ENCODE measurements at regions not wholly inside any gene's neighbourhood (a gene's known extent, or its start where the extent isn't known, plus 50 kb on each side); places are given as distances from the start of the nearest gene placed in this dataset.

- Histone ChIP-seq H3K4me2 (ENCODE audit: control insufficient read depth, extremely low read depth, insufficient read depth, low read depth, low read length) (no peak overlapping the region), H3K9me3 (ENCODE audit: control insufficient read depth, low read depth, low read length) (no peaks in the 10 kb centered on the region), H3K4me1 (ENCODE audit: control insufficient read depth, extremely low read depth, insufficient read depth, low read length) (no peaks in the 10 kb centered on the region), H2AFZ (ENCODE audit: control insufficient read depth, low read length) (no peak overlapping the region), H3K36me3 (ENCODE audit: control insufficient read depth in 2 of 2, extremely low read depth in 1 of 2, insufficient read depth in 2 of 2, low read length in 2 of 2) (no peaks in the 10 kb centered on the region), H3K79me2 (ENCODE audit: control insufficient read depth, insufficient read depth, low read length) (no peaks in the 10 kb centered on the region), H3K9ac (ENCODE audit: control insufficient read depth, extremely low read depth, insufficient read depth, low read length) (no peak overlapping the region), H3K27me3 (ENCODE audit: control insufficient read depth, extremely low read depth, insufficient read depth, low read length) (no peaks in the 10 kb centered on the region), H3K4me3 (ENCODE audit: control insufficient read depth in 2 of 3, extremely low read depth in 1 of 3, insufficient read depth in 2 of 3, low read depth in 1 of 3, low read length in 3 of 3) (no peak overlapping the region), H3K9me1 (ENCODE audit: control insufficient read depth, extremely low read depth, insufficient read depth, low read length) (no peaks in the 10 kb centered on the region), H3K27ac (ENCODE audit: control insufficient read depth, insufficient read depth, low read length) (no peak overlapping the region), H4K20me1 (ENCODE audit: control insufficient read depth, extremely low read depth, insufficient read depth, low read length) (no peaks in the 10 kb centered on the region)
- dilution Hi-C loops (cut with MboI; ENCODE audit: extremely low pct_ligation_motif_present, low sequenced_read_pairs): no loop called here
- no peak for TF ChIP-seq CTCF (optimal IDR thresholded peaks at IDR 0.05 in 1 of 3, IDR thresholded peaks at IDR 0.05 in 1 of 3, conservative IDR thresholded peaks at IDR 0.05 in 1 of 3; ENCODE audit: extremely low read depth in 1 of 3, insufficient read depth in 2 of 3, low read length in 3 of 3)
- TF ChIP-seq EZH2 (IDR thresholded peaks at IDR 0.05; ENCODE audit: low read length): no peak
- DNase-seq (ENCODE audit: low read depth, low spot score) (no peak), FAIRE-seq (no peak)
These were observed 173.1 kb upstream of the EPHA7 start for GRCh38 chr6:93592417-93592816.

- dilution Hi-C loops (cut with MboI; ENCODE audit: extremely low pct_ligation_motif_present, low sequenced_read_pairs): no loop called here
- TF ChIP-seq EZH2 (IDR thresholded peaks at IDR 0.05; ENCODE audit: low read length): no peak
- TF ChIP-seq CTCF (optimal IDR thresholded peaks at IDR 0.05 in 1 of 3, IDR thresholded peaks at IDR 0.05 in 1 of 3, conservative IDR thresholded peaks at IDR 0.05 in 1 of 3; ENCODE audit: extremely low read depth in 1 of 3, insufficient read depth in 2 of 3, low read length in 3 of 3): no peak
- no peaks in the 10 kb centered on the region for H3K27me3 ChIP-seq (ENCODE audit: control insufficient read depth, extremely low read depth, insufficient read depth, low read length)
These were observed 166.9 kb upstream of the EPHA7 start for GRCh38 chr6:93586306-93586705.

More at GRCh38 chr6:93586306-93586705, 166.9 kb upstream of the EPHA7 start:
- no peak for DNase-seq (ENCODE audit: low read depth, low spot score)
- H4K20me1 ChIP-seq (ENCODE audit: control insufficient read depth, extremely low read depth, insufficient read depth, low read length): no peaks in the 10 kb centered on the region
- no peaks in the 10 kb centered on the region for H3K9me1 ChIP-seq (ENCODE audit: control insufficient read depth, extremely low read depth, insufficient read depth, low read length)
- no peak overlapping the region for H3K4me2 ChIP-seq (ENCODE audit: control insufficient read depth, extremely low read depth, insufficient read depth, low read depth, low read length)
- no peaks in the 10 kb centered on the region for H3K4me1 ChIP-seq (ENCODE audit: control insufficient read depth, extremely low read depth, insufficient read depth, low read length)
- no peak overlapping the region for H3K27ac ChIP-seq (ENCODE audit: control insufficient read depth, insufficient read depth, low read length)
- no peaks in the 10 kb centered on the region for H3K36me3 ChIP-seq (ENCODE audit: control insufficient read depth in 2 of 2, extremely low read depth in 1 of 2, insufficient read depth in 2 of 2, low read length in 2 of 2)
- no peak for FAIRE-seq
- H3K79me2 ChIP-seq (ENCODE audit: control insufficient read depth, insufficient read depth, low read length): no peaks in the 10 kb centered on the region
- H3K9me3 ChIP-seq (ENCODE audit: control insufficient read depth, low read depth, low read length): no peaks in the 10 kb centered on the region
- H3K9ac ChIP-seq (ENCODE audit: control insufficient read depth, extremely low read depth, insufficient read depth, low read length): no peak overlapping the region
- no peak overlapping the region for H3K4me3 ChIP-seq (ENCODE audit: control insufficient read depth in 2 of 3, extremely low read depth in 1 of 3, insufficient read depth in 2 of 3, low read depth in 1 of 3, low read length in 3 of 3)
- no peak overlapping the region for H2AFZ ChIP-seq (ENCODE audit: control insufficient read depth, low read length)
